NT2/D1 (cell line): ENCODE measurements at regions not wholly inside any gene's neighbourhood (a gene's known extent, or its start where the extent isn't known, plus 50 kb on each side); places are given as distances from the start of the nearest gene placed in this dataset.

Experiments
- SUZ12 ChIP-seq: IDR thresholded peaks from 2 replicates; pipeline ENCODE4 v1.6.1; 2011; ENCODE audit not compliant: insufficient read length, insufficient read depth; ENCODE audit errors: extremely low read depth
- YY1 ChIP-seq: IDR thresholded peaks from 2 replicates; pipeline ENCODE4 v1.6.1; 2011; ENCODE audit not compliant: insufficient read length, insufficient read depth
- ZNF274 ChIP-seq: IDR thresholded peaks from 2 replicates; pipeline ENCODE4 v1.6.1; 2011; ENCODE audit warnings: mild to moderate bottlenecking, low read depth, low read length

- TF ChIP-seq ZNF274: no peak
- TF ChIP-seq SUZ12: no peak
- no peak for TF ChIP-seq YY1
These were observed 872.3 kb downstream of the SLITRK1 start for GRCh38 chr13:83009987-83010386.
